Neural progenitor cell (in vitro differentiated cells): ENCODE measurements at regions not wholly inside any gene's neighbourhood (a gene's known extent, or its start where the extent isn't known, plus 50 kb on each side); places are given as distances from the start of the nearest gene placed in this dataset.

ENCODE experiments used
- EZH2phosphoT487 ChIP-seq: fragments of 200-600 bp; sonication (generic); IDR thresholded peaks from 2 replicates; pipeline ENCODE4 v1.6.1; 2017; ENCODE audit warnings: antibody characterized with exemption
- TF ChIP-seq, protein P1 (sequence below): fragments of 200-600 bp; sonication (generic); IDR thresholded peaks from 2 replicates; pipeline ENCODE4 v1.5.1; 2017; ENCODE audit warnings: antibody characterized with exemption, mild to moderate bottlenecking

- TF ChIP-seq, protein P1, sequence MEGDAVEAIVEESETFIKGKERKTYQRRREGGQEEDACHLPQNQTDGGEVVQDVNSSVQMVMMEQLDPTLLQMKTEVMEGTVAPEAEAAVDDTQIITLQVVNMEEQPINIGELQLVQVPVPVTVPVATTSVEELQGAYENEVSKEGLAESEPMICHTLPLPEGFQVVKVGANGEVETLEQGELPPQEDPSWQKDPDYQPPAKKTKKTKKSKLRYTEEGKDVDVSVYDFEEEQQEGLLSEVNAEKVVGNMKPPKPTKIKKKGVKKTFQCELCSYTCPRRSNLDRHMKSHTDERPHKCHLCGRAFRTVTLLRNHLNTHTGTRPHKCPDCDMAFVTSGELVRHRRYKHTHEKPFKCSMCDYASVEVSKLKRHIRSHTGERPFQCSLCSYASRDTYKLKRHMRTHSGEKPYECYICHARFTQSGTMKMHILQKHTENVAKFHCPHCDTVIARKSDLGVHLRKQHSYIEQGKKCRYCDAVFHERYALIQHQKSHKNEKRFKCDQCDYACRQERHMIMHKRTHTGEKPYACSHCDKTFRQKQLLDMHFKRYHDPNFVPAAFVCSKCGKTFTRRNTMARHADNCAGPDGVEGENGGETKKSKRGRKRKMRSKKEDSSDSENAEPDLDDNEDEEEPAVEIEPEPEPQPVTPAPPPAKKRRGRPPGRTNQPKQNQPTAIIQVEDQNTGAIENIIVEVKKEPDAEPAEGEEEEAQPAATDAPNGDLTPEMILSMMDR, result no peak
- no peak for TF ChIP-seq EZH2phosphoT487
Observed at GRCh38 chr2:155714983-155715382, 617.5 kb downstream of the NR4A2 start.
